ENCODE measurements at regions not wholly inside any gene's neighbourhood (a gene's known extent, or its start where the extent isn't known, plus 50 kb on each side); places are given as distances from the start of the nearest gene placed in this dataset.
A peak's percentile ranks its signal among the peaks of the same experiment; 100 is the strongest.

- H3K27ac ChIP-seq (ENCODE audit: low read depth, low read length, severe bottlenecking) = peak overlapping the region; percentile 77
- H3K9me3 ChIP-seq (ENCODE audit: control insufficient read depth, low read length) = no peaks in the 10 kb centered on the region
- H3K4me1 ChIP-seq (ENCODE audit: control insufficient read depth, insufficient read depth, low read length, poor library complexity, severe bottlenecking) = peaks cover 4% of the 10 kb centered on the region
- 17 to 55% methylated on average over 1 to 6 of the region's 9 CpGs for WGBS, 2 experiments (ENCODE audit: insufficient coverage in 2 of 2)
- no peaks in the 10 kb centered on the region for H3K36me3 ChIP-seq (ENCODE audit: control insufficient read depth, insufficient read depth, low read length)
- no peak overlapping the region for H3K4me3 ChIP-seq (ENCODE audit: extremely low read depth, insufficient read depth, low read length, poor library complexity, severe bottlenecking)
These were observed 93.0 kb downstream of the GEMIN8 start for GRCh38 chrX:13936521-13937225.

- Histone ChIP-seq H3K36me3 (ENCODE audit: control insufficient read depth, insufficient read depth, low read length) (no peaks in the 10 kb centered on the region), H3K9me3 (ENCODE audit: control insufficient read depth, low read length) (no peaks in the 10 kb centered on the region), H3K4me3 (ENCODE audit: extremely low read depth, insufficient read depth, low read length, poor library complexity, severe bottlenecking) (no peak overlapping the region), H3K27ac (ENCODE audit: low read depth, low read length, severe bottlenecking) (no peak overlapping the region), H3K4me1 (ENCODE audit: control insufficient read depth, insufficient read depth, low read length, poor library complexity, severe bottlenecking) (peaks cover 4% of the 10 kb centered on the region)
- no CpG with 5 or more reads among the region's 2 CpGs for WGBS, 2 experiments (ENCODE audit: insufficient coverage in 2 of 2)
These were observed 95.0 kb downstream of the GEMIN8 start for GRCh38 chrX:13934731-13935130.

GRCh38 chrX:13933851-13934250 lies 95.8 kb downstream of the GEMIN8 start:
- no peak overlapping the region for H3K4me3 ChIP-seq (ENCODE audit: extremely low read depth, insufficient read depth, low read length, poor library complexity, severe bottlenecking)
- H3K4me1 ChIP-seq (ENCODE audit: control insufficient read depth, insufficient read depth, low read length, poor library complexity, severe bottlenecking) = peaks cover 4% of the 10 kb centered on the region
- H3K36me3 ChIP-seq (ENCODE audit: control insufficient read depth, insufficient read depth, low read length) = no peaks in the 10 kb centered on the region
- 80 to 94% methylated on average over 1 to 3 of the region's 7 CpGs for WGBS, 2 experiments (ENCODE audit: insufficient coverage in 2 of 2)
- no peaks in the 10 kb centered on the region for H3K9me3 ChIP-seq (ENCODE audit: control insufficient read depth, low read length)
- H3K27ac ChIP-seq (ENCODE audit: low read depth, low read length, severe bottlenecking) = no peak overlapping the region

GRCh38 chrX:13933352-13933751 lies 96.3 kb downstream of the GEMIN8 start:
- 100% methylated on average over 1 of the region's 3 CpGs; no CpG with 5 or more reads in 1 of the 2 experiments for WGBS, 2 experiments (ENCODE audit: insufficient coverage in 2 of 2)
- Histone ChIP-seq H3K9me3 (ENCODE audit: control insufficient read depth, low read length) (no peaks in the 10 kb centered on the region), H3K4me1 (ENCODE audit: control insufficient read depth, insufficient read depth, low read length, poor library complexity, severe bottlenecking) (peaks cover 4% of the 10 kb centered on the region), H3K27ac (ENCODE audit: low read depth, low read length, severe bottlenecking) (no peak overlapping the region), H3K4me3 (ENCODE audit: extremely low read depth, insufficient read depth, low read length, poor library complexity, severe bottlenecking) (no peak overlapping the region), H3K36me3 (ENCODE audit: control insufficient read depth, insufficient read depth, low read length) (no peaks in the 10 kb centered on the region)

- H3K9me3 ChIP-seq (ENCODE audit: control insufficient read depth, low read length) = no peaks in the 10 kb centered on the region
- H3K27ac ChIP-seq (ENCODE audit: low read depth, low read length, severe bottlenecking) = no peak overlapping the region
- H3K36me3 ChIP-seq (ENCODE audit: control insufficient read depth, insufficient read depth, low read length) = no peaks in the 10 kb centered on the region
- peaks cover 4% of the 10 kb centered on the region for H3K4me1 ChIP-seq (ENCODE audit: control insufficient read depth, insufficient read depth, low read length, poor library complexity, severe bottlenecking)
- no peak overlapping the region for H3K4me3 ChIP-seq (ENCODE audit: extremely low read depth, insufficient read depth, low read length, poor library complexity, severe bottlenecking)
These were observed 97.3 kb downstream of the GEMIN8 start for GRCh38 chrX:13932416-13932815.

- no peaks in the 10 kb centered on the region for H3K36me3 ChIP-seq (ENCODE audit: control insufficient read depth, insufficient read depth, low read length)
These were observed 102.5 kb downstream of the GEMIN8 start for GRCh38 chrX:13927175-13927574.

DNA sequence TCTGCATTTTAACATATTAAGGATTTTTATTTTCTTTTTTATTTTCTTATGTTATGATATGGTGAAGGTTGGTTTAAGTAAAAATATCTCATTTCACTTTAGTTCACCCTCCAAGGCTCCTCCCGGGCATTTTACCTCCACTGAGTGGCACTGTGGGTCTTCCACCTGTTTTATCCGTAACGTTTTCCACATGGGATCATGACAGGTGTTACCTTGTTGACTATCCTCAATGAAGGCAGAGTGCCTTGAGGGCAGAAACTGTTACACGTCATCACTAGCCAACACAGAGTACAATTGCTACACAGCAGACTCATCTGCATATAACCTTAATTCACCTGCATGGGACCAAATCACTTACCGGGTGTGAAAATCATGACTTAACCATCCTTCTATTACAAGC lies 105.8 kb downstream of the GEMIN8 start:
- Histone ChIP-seq H3K27ac (ENCODE audit: low read depth, low read length, severe bottlenecking) (no peak overlapping the region), H3K4me3 (ENCODE audit: extremely low read depth, insufficient read depth, low read length, poor library complexity, severe bottlenecking) (no peak overlapping the region), H3K36me3 (ENCODE audit: control insufficient read depth, insufficient read depth, low read length) (no peaks in the 10 kb centered on the region), H3K4me1 (ENCODE audit: control insufficient read depth, insufficient read depth, low read length, poor library complexity, severe bottlenecking) (no peaks in the 10 kb centered on the region), H3K9me3 (ENCODE audit: control insufficient read depth, low read length) (no peaks in the 10 kb centered on the region)
- 100% methylated on average over 1 of the region's 5 CpGs; no CpG with 5 or more reads in 1 of the 2 experiments for WGBS, 2 experiments (ENCODE audit: insufficient coverage in 2 of 2)

More at GRCh38 chrX:13927175-13927574, 102.5 kb downstream of the GEMIN8 start:
- no peak overlapping the region for H3K27ac ChIP-seq (ENCODE audit: low read depth, low read length, severe bottlenecking)
- H3K9me3 ChIP-seq (ENCODE audit: control insufficient read depth, low read length) = no peaks in the 10 kb centered on the region
- H3K4me1 ChIP-seq (ENCODE audit: control insufficient read depth, insufficient read depth, low read length, poor library complexity, severe bottlenecking) = no peaks in the 10 kb centered on the region
- no peak overlapping the region for H3K4me3 ChIP-seq (ENCODE audit: extremely low read depth, insufficient read depth, low read length, poor library complexity, severe bottlenecking)
- WGBS, 2 experiments (ENCODE audit: insufficient coverage in 2 of 2) = 100% methylated on average over 1 of the region's 2 CpGs

DNA sequence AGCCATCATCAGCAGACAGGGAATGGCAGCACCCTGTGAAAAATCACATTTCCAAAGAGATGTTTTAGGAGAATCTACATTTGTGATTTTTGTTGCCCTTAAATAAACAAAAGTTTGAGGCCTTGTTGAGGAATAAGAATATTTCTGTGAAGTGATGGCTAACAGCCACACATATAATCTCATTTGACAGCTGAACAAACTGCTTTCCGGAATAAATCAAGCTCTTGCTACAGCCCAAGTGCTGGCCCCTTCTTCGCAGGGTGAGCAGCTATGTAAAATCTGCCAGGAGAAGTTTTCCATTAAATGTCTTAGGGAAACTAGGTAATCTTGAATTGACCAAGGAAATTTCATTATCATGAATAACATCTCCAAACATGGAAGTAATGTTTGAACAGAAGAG lies 106.4 kb upstream of the GPM6B start:
- Histone ChIP-seq H3K4me3 (ENCODE audit: extremely low read depth, insufficient read depth, low read length, poor library complexity, severe bottlenecking) (no peak overlapping the region), H3K36me3 (ENCODE audit: control insufficient read depth, insufficient read depth, low read length) (no peaks in the 10 kb centered on the region), H3K27ac (ENCODE audit: low read depth, low read length, severe bottlenecking) (no peak overlapping the region), H3K9me3 (ENCODE audit: control insufficient read depth, low read length) (no peaks in the 10 kb centered on the region), H3K4me1 (ENCODE audit: control insufficient read depth, insufficient read depth, low read length, poor library complexity, severe bottlenecking) (no peaks in the 10 kb centered on the region)
- WGBS, 2 experiments (ENCODE audit: insufficient coverage in 2 of 2) = no CpG with 5 or more reads among the region's 2 CpGs

- no peaks in the 10 kb centered on the region for H3K9me3 ChIP-seq (ENCODE audit: control insufficient read depth, low read length)
- no peaks in the 10 kb centered on the region for H3K36me3 ChIP-seq (ENCODE audit: control insufficient read depth, insufficient read depth, low read length)
- H3K4me3 ChIP-seq (ENCODE audit: extremely low read depth, insufficient read depth, low read length, poor library complexity, severe bottlenecking) = no peak overlapping the region
- no peaks in the 10 kb centered on the region for H3K4me1 ChIP-seq (ENCODE audit: control insufficient read depth, insufficient read depth, low read length, poor library complexity, severe bottlenecking)
- no CpG with 5 or more reads among the region's 2 CpGs for WGBS, 2 experiments (ENCODE audit: insufficient coverage in 2 of 2)
- no peak overlapping the region for H3K27ac ChIP-seq (ENCODE audit: low read depth, low read length, severe bottlenecking)
These were observed 100.6 kb upstream of the GPM6B start for GRCh38 chrX:13917507-13917906.

- 100% methylated on average over 1 of the region's 1 CpG; no CpG with 5 or more reads in 1 of the 2 experiments for WGBS, 2 experiments (ENCODE audit: insufficient coverage in 2 of 2)
- Histone ChIP-seq H3K4me1 (ENCODE audit: control insufficient read depth, insufficient read depth, low read length, poor library complexity, severe bottlenecking) (no peaks in the 10 kb centered on the region), H3K36me3 (ENCODE audit: control insufficient read depth, insufficient read depth, low read length) (no peaks in the 10 kb centered on the region), H3K9me3 (ENCODE audit: control insufficient read depth, low read length) (no peaks in the 10 kb centered on the region), H3K4me3 (ENCODE audit: extremely low read depth, insufficient read depth, low read length, poor library complexity, severe bottlenecking) (no peak overlapping the region), H3K27ac (ENCODE audit: low read depth, low read length, severe bottlenecking) (no peak overlapping the region)
These were observed 94.7 kb upstream of the GPM6B start for GRCh38 chrX:13911586-13911985.

GRCh38 chrX:13906093-13906492 lies 89.2 kb upstream of the GPM6B start:
- no CpG with 5 or more reads among the region's 1 CpG for WGBS, 2 experiments (ENCODE audit: insufficient coverage in 2 of 2)
- H3K4me1 ChIP-seq (ENCODE audit: control insufficient read depth, insufficient read depth, low read length, poor library complexity, severe bottlenecking) = no peaks in the 10 kb centered on the region
- no peaks in the 10 kb centered on the region for H3K36me3 ChIP-seq (ENCODE audit: control insufficient read depth, insufficient read depth, low read length)
- no peaks in the 10 kb centered on the region for H3K9me3 ChIP-seq (ENCODE audit: control insufficient read depth, low read length)
- H3K27ac ChIP-seq (ENCODE audit: low read depth, low read length, severe bottlenecking) = no peak overlapping the region
- no peak overlapping the region for H3K4me3 ChIP-seq (ENCODE audit: extremely low read depth, insufficient read depth, low read length, poor library complexity, severe bottlenecking)

Measured in mesodermal cell (in vitro differentiated cells).